Stimulated activated CD4-positive, alpha-beta T cell treated with anti-CD3 and anti-CD28 coated beads, Interleukin-15, amount 100 ng/mL, for 48 hours (primary cell): ENCODE measurements at regions not wholly inside any gene's neighbourhood (a gene's known extent, or its start where the extent isn't known, plus 50 kb on each side); places are given as distances from the start of the nearest gene placed in this dataset.

ENCODE experiments used
- DNase-seq, 2 donors: peaks; one replicate each; pipeline ENCODE4 v3.0.0-alpha.2; 2020; ENCODE audit warnings: low read depth in 2 of 2

GRCh38 chr6:170034294-170034693, 256.6 kb downstream of the DLL1 start:
- no peak for DNase-seq

DNA sequence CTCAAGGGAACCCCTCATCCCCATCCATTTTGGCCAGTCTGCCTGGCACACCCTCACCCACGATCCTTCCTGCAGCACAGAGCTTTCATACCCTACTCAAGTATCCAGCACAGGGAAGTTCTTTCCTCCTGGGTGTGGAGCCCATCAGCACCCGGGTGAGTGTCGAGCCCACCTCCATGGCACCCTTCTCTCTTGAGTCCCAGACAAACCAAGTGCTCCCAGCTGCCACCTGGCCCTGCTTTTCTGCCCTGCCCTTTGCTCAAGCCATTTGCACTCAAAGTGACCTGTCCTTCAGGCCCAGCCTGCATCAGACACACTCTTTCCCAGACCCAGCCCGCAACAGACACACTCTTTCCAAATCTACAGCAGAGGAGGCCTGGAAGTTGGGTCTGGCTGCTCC, 257.2 kb downstream of the DLL1 start:
- no peak for DNase-seq

- no peak for DNase-seq
These were observed 258.1 kb downstream of the DLL1 start for GRCh38 chr6:170032706-170033309.

DNA sequence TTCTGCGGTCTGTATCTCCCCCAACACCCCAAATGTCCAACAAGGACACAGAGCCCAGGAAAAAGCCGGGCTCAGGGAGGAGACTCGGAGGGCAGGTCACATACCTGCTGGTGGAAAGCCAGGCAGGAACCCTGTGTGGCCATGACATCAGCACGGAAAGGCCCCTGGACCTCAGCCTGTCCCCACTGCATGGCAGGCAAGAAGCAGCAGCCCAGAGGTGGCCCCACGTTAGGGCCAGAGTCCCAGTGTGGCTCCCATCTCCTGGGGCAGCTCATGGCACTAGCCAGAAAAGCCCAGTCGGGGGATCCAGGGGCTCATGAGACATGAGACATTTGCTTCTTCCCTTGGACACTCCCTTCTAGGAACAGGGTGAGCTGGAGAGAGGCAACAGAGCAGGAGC, 258.7 kb downstream of the DLL1 start:
- DNase-seq: no peak

DNA sequence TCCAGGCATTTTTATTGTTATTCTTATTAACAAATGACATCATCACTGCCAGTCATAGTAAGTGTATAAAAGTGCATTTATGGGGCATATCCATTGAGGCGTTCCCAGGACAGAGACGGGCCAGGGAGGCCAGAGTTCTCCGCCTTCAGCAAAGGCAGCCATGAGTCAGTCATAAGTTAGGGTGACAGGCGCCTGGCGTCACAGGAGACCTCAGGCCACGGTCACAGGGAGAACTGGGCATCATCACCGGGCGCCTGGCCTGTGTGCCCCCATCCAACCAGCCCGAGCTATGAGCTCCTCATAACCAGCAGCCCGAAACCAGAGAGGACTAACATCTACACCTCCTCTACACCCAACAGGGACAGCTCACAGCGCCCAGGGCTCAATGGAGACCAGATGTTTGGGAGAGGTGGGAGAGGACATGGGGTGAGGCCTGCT, 259.2 kb downstream of the DLL1 start:
- DNase-seq: no peak

GRCh38 chr6:170030821-170031471, 259.9 kb downstream of the DLL1 start:
- DNase-seq: no peak

GRCh38 chr6:170030284-170030815, 260.5 kb downstream of the DLL1 start:
- DNase-seq: no peak

- DNase-seq: no peak
These were observed 261.2 kb downstream of the DLL1 start for GRCh38 chr6:170029416-170030283.

- DNase-seq: no peak
These were observed 262.1 kb downstream of the DLL1 start for GRCh38 chr6:170028629-170029345.

GRCh38 chr6:170027647-170028043, 263.2 kb downstream of the DLL1 start:
- no peak for DNase-seq

- DNase-seq: no peak
These were observed 263.9 kb downstream of the DLL1 start for GRCh38 chr6:170026751-170027646.

DNA sequence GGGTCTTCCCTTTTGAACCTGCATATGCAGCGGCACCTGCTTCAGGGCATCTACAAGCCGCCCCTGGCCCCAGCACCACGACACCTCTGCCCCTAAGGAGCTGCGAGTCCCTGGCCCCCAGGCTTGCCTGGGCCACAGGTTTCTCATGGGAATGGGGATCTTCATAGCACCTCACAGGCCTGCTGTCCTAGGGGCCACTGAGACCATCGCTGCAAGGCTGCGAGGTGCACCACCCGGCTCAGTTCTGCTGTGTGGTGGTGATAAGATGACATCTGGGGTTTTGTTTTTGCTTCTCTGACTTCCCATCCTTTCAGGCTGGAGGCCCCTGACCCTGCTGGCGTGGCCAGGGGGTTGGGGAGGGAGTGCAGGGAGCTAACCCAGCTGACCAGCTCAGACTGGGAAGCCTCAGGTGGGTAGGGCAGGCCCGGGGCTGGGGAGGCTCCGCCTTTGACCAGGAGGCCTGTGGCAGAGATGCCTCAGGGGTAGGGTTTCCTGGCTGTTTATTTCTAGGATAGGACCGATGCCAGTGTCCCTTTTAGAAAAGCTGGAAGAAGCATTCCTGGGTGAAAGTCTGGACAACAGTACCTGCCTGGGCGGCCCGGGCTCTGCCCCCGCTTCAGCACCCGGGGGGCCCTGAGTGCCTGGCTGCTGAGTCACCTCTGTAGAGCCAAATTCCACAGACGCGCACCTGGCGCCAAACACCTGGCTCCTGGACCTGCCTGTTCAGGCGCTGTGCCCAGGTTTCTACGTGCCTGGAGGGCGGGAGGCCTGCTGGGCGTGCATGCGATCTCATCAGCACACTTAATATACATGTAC, 264.7 kb downstream of the DLL1 start:
- DNase-seq: no peak

DNA sequence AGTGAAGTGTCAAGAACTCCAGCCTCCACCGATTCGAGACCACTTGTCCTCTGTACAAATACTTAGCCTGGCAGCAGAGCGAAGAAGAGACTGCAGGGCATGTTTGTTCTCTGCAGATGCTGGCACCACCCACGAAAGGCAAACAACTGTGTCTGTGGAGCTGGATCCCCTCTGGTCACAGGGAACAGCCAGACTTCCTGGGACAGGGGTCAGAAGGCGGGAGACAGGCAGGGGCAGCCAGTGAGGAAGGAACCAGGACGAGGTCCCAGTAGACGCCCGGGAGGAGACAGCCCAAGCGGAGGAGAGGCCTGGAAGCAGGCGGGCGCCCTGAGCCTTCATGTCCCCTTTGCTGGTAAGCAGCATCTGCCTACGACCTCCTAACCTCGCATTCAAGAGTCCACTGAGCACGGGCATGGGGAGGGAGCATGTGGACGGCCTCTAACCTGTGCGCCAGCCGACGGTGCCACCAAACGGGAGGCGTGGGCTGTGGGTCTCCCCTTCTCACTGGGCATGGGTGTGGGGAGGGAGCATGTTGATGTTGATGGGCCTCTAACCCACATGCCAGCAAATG, 265.5 kb downstream of the DLL1 start:
- no peak for DNase-seq

DNA sequence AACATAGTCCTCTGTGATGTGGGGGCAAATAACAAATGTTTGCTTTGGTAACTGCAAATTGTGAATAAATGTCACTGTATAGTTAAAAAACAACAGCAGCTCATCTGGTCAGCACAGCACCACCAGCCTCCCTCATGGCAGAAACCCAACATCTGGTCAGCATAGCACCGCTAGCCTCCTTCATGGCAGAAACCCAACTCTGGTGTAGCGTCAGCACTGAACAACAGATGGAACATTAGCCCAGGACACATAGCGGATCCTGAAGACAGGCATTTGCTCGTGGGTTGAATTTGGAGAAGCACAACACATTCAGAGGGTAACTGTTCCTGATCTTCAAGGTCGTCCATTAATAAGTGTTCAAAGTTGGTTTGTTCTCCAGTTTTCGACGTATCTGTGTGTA, 265.9 kb downstream of the DLL1 start:
- no peak for DNase-seq

GRCh38 chr6:170023620-170024521, 267.0 kb downstream of the DLL1 start:
- DNase-seq: no peak

DNA sequence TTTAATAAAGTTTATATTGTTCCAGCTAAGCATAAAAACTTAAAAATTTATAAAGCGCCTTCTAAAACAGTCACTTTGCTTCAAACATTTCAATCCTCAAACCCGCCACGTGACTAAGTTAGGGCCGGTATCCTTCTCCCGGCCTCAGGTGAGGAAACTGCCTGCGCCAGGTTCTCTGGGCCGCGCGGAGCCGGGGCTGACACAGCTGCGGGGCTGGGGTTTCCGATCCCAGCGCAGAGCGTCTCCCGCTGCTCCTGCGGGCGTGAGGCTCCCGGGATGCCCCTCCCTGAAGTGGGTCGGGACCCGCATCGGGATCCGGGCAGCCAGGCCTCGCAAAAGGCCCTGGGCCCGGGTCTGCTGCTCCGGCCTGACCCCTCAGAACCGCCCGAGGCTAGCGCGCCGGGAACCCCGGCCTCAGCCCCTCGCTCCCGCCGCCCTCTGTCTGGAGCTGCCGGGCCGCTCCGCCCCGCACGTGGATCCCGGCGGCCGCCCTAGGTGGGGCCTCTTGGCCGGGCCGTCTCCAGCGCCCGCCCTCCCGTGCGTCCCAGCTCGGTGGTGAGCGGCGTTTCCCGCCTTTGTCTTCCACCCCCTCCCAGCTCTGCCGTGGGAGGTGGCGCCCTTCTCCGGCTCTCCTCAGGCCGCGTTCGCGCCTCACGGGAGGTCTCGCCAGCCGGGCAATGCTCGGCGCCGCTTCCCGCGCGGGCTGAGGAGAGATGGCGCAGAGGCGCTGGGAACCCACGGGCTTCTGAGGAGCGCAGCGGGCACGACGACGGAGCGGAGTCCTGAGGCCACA, 267.9 kb downstream of the DLL1 start:
- DNase-seq: no peak

DNA sequence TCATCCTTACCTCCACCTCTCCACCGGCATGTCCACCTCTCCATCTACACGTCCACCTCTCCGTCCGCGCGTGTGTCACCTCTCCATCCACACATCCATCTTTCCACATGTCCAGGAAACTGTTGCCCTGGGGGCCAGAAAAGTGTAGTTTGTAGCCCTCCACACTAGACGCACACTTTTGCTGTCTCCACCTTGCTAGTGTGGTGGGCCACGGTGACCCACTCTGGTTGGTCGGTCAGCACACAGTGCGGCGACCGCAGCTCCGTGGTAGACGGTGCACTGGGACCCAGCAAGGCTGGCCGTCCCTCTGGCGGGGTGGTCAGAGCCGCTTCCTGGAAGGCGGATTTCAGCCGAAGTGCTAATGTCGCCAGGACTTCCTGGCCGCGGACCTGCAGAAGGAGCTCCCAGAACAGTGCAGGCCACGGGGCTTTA, 268.6 kb downstream of the DLL1 start:
- DNase-seq: no peak

DNA sequence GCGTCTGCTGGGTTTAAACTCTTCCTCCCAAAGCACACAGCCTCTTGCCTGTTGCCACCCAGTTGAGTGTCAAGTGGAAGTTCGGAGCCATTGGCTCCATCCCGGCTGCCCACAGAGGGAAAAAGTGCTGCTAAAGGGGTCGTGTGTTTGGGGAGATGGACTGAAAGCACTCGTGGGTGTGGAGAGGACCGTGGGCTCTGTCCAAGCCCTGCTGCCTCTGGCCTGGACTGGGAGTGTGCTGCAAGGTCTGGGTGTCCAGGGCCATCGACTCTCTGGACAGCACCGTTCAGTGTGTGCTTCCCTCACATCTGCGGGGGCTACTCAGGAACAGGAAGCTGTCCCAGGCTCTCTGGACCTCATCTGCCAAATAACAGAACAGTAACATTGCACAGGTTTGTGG, 269.3 kb downstream of the DLL1 start:
- DNase-seq: no peak
